Stimulated activated CD8-positive, alpha-beta memory T cell treated with anti-CD3 and anti-CD28 coated beads, Interleukin-4, amount 100 ng/mL, for 48 hours (primary cell): ENCODE measurements at regions not wholly inside any gene's neighbourhood (a gene's known extent, or its start where the extent isn't known, plus 50 kb on each side); places are given as distances from the start of the nearest gene placed in this dataset.
"Not testable (repeated sequence)": the region's sequence is repeated elsewhere in the genome, so short reads cannot be mapped to it uniquely, and the experiment has no call there.

Experiments
- DNase-seq: peaks from one replicate; pipeline ENCODE4 v3.0.0-alpha.2; 2020

GRCh38 chr11:42778193-42778592 is 533.6 kb upstream of the API5 start:
- DNase-seq: no peak

GRCh38 chr11:42779555-42779954 is 532.2 kb upstream of the API5 start:
- DNase-seq: no peak

GRCh38 chr11:42786981-42787380 is 524.8 kb upstream of the API5 start:
- DNase-seq: no peak

GRCh38 chr11:42795483-42795882 is 516.3 kb upstream of the API5 start:
- DNase-seq: not testable (repeated sequence)

- no peak for DNase-seq
Measured at GRCh38 chr11:42800041-42800440, 511.8 kb upstream of the API5 start.

GRCh38 chr11:42802201-42802899 is 509.4 kb upstream of the API5 start:
- no peak for DNase-seq

- no peak for DNase-seq
Measured at GRCh38 chr11:42806191-42806590, 505.6 kb upstream of the API5 start.

- DNase-seq: no peak
Measured at GRCh38 chr11:42812361-42812760, 499.4 kb upstream of the API5 start.

GRCh38 chr11:42812960-42813359 is 498.8 kb upstream of the API5 start:
- no peak for DNase-seq

- no peak for DNase-seq
Measured at GRCh38 chr11:42816471-42816870, 495.3 kb upstream of the API5 start.

- DNase-seq: no peak
Measured at GRCh38 chr11:42819126-42819525, 492.7 kb upstream of the API5 start.

GRCh38 chr11:42822188-42822587 is 489.6 kb upstream of the API5 start:
- DNase-seq: not testable (repeated sequence)

- DNase-seq: no peak
Measured at GRCh38 chr11:42823546-42823945, 488.2 kb upstream of the API5 start.

- DNase-seq: no peak
Measured at GRCh38 chr11:42824067-42824466, 487.7 kb upstream of the API5 start.

- no peak for DNase-seq
Measured at GRCh38 chr11:42825598-42825997, 486.2 kb upstream of the API5 start.

- DNase-seq: no peak
Measured at GRCh38 chr11:42827845-42828244, 484.0 kb upstream of the API5 start.

- no peak for DNase-seq
Measured at GRCh38 chr11:42837994-42838393, 473.8 kb upstream of the API5 start.

GRCh38 chr11:42840176-42840829 is 471.5 kb upstream of the API5 start:
- no peak for DNase-seq

- DNase-seq: no peak
Measured at GRCh38 chr11:42840860-42841259, 470.9 kb upstream of the API5 start.

- no peak for DNase-seq
Measured at GRCh38 chr11:42841556-42841955, 470.2 kb upstream of the API5 start.

- DNase-seq: no peak
Measured at GRCh38 chr11:42849362-42849761, 462.4 kb upstream of the API5 start.

- DNase-seq: no peak
Measured at GRCh38 chr11:42857344-42857743, 454.5 kb upstream of the API5 start.

- no peak for DNase-seq
Measured at GRCh38 chr11:42870480-42870879, 441.3 kb upstream of the API5 start.

GRCh38 chr11:42873800-42874405 is 437.9 kb upstream of the API5 start:
- not testable (repeated sequence) for DNase-seq
